HG03457 (cell line): ENCODE measurements at regions not wholly inside any gene's neighbourhood (a gene's known extent, or its start where the extent isn't known, plus 50 kb on each side); places are given as distances from the start of the nearest gene placed in this dataset.
"Not testable (repeated sequence)": the region's sequence is repeated elsewhere in the genome, so short reads cannot be mapped to it uniquely, and the experiment has no call there.

ENCODE experiments used
- ATAC-seq: cut with Tn5 transposase; IDR thresholded peaks from one replicate; pipeline ENCODE4 v1.9.1; 2021; ENCODE audit warnings: moderate number of reproducible peaks; ENCODE audit not compliant: unreplicated experiment

- ATAC-seq, result no peak
Measured at GRCh38 chr20:48531505-48531904, 296.3 kb downstream of the PREX1 start.

DNA sequence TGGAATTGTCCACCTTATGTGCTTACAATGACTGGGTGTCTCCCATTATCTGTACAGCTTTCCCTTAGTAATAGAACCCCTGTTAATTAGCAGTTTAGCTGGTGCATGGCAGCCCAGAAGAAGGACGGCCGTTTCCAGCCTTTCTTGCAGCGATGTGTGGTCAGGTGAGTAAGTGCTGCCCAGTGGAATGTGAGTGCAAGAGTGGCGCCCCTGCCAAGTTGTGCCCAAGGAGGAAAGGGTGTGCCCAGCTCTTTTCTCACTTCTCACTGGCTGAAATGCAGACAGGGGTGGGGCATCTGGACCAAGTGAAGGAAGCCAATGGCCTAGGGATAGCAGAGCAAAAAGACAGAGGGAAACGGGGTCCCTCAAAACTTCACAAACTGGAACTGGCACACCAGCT, 296.8 kb downstream of the PREX1 start:
- no peak for ATAC-seq

- ATAC-seq, result no peak
Measured at GRCh38 chr20:48528346-48528745, 299.5 kb downstream of the PREX1 start.

GRCh38 chr20:48527771-48528170, 300.0 kb downstream of the PREX1 start:
- ATAC-seq, result no peak

DNA sequence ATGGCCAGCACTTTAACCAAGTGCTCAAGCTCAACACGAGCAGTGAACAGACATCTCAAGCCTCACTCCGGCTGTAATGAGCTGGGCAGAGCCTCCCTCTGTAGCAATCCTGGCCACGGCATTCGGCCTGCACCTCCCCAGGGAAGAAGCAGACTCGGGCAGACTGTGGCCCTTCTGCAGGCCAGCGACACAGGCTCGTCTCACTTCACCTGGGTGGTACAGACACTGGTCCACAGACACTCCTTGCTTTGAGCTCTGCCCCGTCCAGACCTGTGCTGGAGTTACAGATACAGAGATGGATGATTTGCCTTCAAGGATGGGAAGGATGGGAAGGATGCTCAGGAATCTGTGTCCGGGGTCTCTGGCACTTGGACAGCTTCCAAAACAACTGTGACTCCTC, 300.9 kb downstream of the PREX1 start:
- no peak for ATAC-seq

DNA sequence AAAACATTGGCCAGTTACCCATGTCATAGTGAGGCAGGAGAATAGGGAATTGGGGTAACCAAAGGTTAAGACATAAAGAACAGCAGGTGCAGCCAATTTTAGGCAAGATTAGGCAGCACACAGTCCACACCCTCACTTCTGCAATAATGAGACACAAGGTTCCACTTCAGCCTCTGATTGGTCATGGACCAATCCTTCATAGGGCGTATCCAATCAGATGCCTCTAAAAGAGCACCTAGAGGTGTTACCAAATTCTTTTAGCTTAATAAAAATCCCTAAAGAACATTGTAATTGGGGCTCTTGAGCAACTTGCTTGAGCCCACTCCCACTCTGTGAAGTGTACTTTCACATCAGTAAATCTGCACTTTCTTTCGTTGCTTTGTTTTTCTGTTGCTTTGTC, 302.4 kb downstream of the PREX1 start:
- no peak for ATAC-seq

DNA sequence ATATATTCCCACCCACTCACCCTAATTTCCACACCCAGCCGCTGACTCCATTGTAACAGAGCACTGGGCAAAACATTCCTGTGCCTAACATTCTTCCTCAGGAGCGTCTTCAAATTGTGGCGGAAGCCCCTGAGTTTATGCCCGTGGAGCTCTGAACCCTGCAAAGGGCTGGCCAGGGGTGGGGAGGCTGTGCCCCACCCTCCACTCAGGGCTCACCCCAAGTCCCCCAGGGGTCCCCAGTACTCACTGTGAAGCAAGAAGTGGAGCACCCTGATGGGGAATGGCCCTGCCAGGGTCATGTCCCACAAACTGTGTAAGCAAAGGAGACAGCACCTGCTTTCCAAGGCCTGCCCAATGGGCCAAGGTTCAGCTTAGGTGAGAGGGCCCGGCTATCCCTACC, 303.2 kb downstream of the PREX1 start:
- no peak for ATAC-seq

- ATAC-seq, result no peak
Measured at GRCh38 chr20:48523191-48523995, 304.4 kb downstream of the PREX1 start.

DNA sequence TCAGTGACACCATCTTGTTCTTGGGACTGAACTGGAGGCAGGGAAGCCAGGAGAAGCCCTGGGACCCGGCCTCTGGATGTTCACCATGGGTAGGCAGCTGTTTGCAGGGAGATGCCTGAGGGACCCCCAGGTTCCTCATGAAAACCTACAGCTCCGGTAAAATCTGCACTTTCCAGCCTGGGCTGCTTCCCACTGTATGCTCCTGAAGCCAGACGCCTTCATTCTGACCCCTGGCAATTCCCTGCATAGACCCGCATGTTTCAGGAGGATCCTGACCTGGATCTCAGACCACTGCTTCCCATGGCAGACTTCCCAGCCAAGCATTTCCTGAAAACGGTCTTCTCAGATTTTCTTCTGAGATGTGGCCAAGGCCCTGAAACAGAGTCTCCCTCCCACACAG, 306.7 kb downstream of the PREX1 start:
- no peak for ATAC-seq

GRCh38 chr20:48516196-48516595, 311.6 kb downstream of the PREX1 start:
- ATAC-seq, result not testable (repeated sequence)

- not testable (repeated sequence) for ATAC-seq
Measured at GRCh38 chr20:48514577-48514976, 313.2 kb downstream of the PREX1 start.

- ATAC-seq, result not testable (repeated sequence)
Measured at GRCh38 chr20:48512539-48512938, 315.3 kb downstream of the PREX1 start.

DNA sequence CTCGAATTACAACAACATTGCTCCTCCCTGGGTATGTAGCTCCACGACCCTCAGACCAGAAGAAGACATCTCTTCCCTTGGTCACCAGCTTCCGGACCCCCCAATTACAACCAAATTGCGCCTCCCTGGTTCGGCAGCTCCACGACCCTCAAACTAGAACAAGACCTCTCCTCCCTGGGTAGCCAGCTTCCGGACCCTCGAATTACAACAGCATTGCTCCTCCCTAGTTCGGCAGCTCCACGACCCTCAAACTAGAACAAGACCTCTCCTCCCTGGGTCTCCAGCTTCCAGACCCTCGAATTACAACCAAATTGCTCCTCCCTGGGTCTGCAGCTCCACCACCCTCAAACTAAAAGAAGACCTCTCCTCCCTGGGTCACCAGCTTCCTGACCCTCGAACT, 322.7 kb downstream of the PREX1 start:
- ATAC-seq, result not testable (repeated sequence)

- no peak for ATAC-seq
Measured at GRCh38 chr20:48503166-48503815, 324.5 kb downstream of the PREX1 start.

DNA sequence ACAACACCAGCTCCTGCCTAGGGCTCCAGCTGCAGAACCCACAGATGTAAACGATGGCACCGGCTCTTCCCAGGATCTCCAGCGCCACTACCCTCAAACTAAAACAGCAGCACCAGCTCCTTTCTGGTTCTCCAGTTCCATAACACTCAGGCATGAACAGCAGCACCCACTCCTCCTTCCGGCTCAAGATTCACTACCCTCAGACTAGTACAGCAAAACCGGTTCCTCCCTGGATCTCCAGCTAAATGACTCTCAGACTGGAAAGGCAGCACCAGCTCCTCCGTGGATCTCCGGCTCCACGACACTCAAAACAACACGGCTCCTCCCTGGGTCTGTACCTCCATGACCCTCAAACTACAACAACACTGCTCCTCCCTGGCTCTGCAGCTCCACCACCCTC, 325.0 kb downstream of the PREX1 start:
- ATAC-seq, result no peak

DNA sequence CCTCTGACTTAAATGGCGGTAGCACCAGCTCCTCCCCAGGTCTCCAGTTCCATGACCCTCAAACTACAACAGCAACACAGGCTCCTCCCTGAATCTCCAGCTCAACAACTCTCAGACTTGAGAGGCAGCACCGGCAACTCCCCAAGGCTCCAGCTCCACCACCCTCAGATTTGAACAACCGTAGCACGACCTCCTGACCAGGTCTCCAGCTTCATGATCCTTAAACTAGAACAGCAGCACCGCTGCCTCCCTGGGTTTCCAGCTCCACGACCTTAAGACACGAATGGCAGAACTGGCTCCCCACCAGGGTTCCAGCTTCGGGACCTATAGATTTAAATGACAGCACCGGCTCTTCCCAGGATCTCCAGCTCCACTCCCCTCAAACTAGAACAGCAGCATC, 325.8 kb downstream of the PREX1 start:
- ATAC-seq, result no peak

- ATAC-seq, result not testable (repeated sequence)
Measured at GRCh38 chr20:48500900-48501299, 326.9 kb downstream of the PREX1 start.

GRCh38 chr20:48498939-48499338, 328.9 kb downstream of the PREX1 start:
- not testable (repeated sequence) for ATAC-seq

GRCh38 chr20:48498125-48498524, 329.7 kb downstream of the PREX1 start:
- ATAC-seq, result not testable (repeated sequence)

GRCh38 chr20:48493966-48494365, 333.8 kb downstream of the PREX1 start:
- ATAC-seq, result no peak

DNA sequence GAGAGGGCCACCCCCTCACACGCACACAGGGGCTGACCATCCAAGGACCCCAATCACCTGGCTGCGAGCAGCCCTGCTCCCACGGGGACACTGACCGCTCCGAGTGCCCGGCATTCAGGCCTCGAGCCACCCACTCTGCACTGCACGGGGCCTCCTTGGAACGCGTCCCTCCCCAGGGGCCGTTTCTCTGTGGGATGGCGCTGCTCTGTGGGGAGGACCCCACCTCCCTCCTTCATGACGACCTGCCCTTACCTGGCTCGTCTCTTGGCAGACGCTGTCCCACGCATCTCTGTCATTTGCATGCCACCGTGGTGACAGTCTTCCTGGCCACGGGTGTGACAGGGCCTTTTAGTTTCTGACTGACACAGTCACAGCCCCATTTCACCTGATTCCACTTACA, 334.5 kb downstream of the PREX1 start:
- not testable (repeated sequence) for ATAC-seq

- no peak for ATAC-seq
Measured at GRCh38 chr20:48492715-48493070, 335.1 kb downstream of the PREX1 start.
